ENCODE measurements at regions not wholly inside any gene's neighbourhood (a gene's known extent, or its start where the extent isn't known, plus 50 kb on each side); places are given as distances from the start of the nearest gene placed in this dataset.

DNA sequence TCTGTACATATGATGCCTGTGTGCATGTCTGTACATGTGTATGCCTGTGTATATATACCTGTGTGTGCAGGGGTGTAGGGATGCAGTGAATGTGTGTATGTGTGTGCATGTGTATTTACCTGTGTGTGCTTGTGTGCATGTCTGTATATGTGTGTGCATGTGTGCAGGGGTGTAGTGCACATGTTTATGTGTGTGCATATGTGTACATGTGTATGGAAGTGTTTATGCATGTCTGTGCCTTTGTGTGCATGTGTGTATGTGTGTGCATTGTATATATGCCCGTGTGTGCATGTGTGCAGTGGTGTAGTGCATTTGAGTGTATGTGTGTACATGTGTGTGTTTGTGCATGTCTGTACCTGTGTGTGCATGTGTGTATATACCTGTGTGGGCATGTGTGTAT, 51.0 kb upstream of the TMEM18 start:
- Mint-ChIP-seq H3K9me3 (ENCODE audit: insufficient read depth) (no peaks in the 10 kb centered on the region), H3K4me3 (no peak overlapping the region), H3K27me3 (peaks cover 42% of the 10 kb centered on the region), H3K4me1 (peaks cover 9% of the 10 kb centered on the region), H3K27ac (no peak overlapping the region)
- Histone ChIP-seq H3K4me1 (ENCODE audit: control insufficient read depth in 2 of 2, insufficient read depth in 2 of 2, low read length in 2 of 2) (no peaks in the 10 kb centered on the region), H2AFZ (ENCODE audit: insufficient read depth, low read depth, low read length, poor library complexity, severe bottlenecking) (no peak overlapping the region), H3K79me2 (ENCODE audit: control insufficient read depth, insufficient read depth, low read length) (no peaks in the 10 kb centered on the region), H3K9me3 (ENCODE audit: control extremely low read depth in 1 of 3, control insufficient read depth in 2 of 3, insufficient read depth in 1 of 3, low read length in 2 of 3) (no peaks in the 10 kb centered on the region), H3K27ac (ENCODE audit: low read length in 2 of 2) (no peak overlapping the region), H4K20me1 (ENCODE audit: control insufficient read depth, insufficient read depth, low read length, poor library complexity, severe bottlenecking) (no peaks in the 10 kb centered on the region), H3K9ac (ENCODE audit: low read length) (no peak overlapping the region), H3K4me2 (replicated peaks; ENCODE audit: low read depth, low read length, poor library complexity, severe bottlenecking) (no peak overlapping the region), H3K27me3 (replicated peaks in 1 of 4; ENCODE audit: control extremely low read depth in 1 of 4, control insufficient read depth in 3 of 4, insufficient read depth in 4 of 4, low read length in 3 of 4) (peaks cover 0 to 15% (median 6%) of the 10 kb centered on the region in 4 experiments), H3K36me3 (replicated peaks in 1 of 2; ENCODE audit: control extremely low read depth in 1 of 2, control insufficient read depth in 1 of 2, extremely low read depth in 1 of 2, insufficient read depth in 2 of 2, low read length in 1 of 2) (no peaks in the 10 kb centered on the region), H3K4me3 (ENCODE audit: control extremely low read depth in 1 of 5, extremely low read depth in 1 of 5, insufficient read depth in 1 of 5, low read depth in 2 of 5, low read length in 4 of 5) (no peak overlapping the region)
- intact Hi-C loops (cut with micrococcal nuclease) = no loop called here
- TF ChIP-seq, protein P1, sequence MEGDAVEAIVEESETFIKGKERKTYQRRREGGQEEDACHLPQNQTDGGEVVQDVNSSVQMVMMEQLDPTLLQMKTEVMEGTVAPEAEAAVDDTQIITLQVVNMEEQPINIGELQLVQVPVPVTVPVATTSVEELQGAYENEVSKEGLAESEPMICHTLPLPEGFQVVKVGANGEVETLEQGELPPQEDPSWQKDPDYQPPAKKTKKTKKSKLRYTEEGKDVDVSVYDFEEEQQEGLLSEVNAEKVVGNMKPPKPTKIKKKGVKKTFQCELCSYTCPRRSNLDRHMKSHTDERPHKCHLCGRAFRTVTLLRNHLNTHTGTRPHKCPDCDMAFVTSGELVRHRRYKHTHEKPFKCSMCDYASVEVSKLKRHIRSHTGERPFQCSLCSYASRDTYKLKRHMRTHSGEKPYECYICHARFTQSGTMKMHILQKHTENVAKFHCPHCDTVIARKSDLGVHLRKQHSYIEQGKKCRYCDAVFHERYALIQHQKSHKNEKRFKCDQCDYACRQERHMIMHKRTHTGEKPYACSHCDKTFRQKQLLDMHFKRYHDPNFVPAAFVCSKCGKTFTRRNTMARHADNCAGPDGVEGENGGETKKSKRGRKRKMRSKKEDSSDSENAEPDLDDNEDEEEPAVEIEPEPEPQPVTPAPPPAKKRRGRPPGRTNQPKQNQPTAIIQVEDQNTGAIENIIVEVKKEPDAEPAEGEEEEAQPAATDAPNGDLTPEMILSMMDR (IDR thresholded peaks at IDR 0.05) = no peak
- TF ChIP-seq EZH2 (IDR thresholded peaks at IDR 0.05; ENCODE audit: borderline replicate concordance, insufficient read depth, low read depth, low read length, poor library complexity, severe bottlenecking) = no peak
- ATAC-seq (ENCODE audit: low read depth) (no peak), DNase-seq (no peak)
- ChIA-PET POLR2A (no interaction called here), CTCF (no interaction called here)
- 88% methylated on average over 1 of the region's 1 CpG for WGBS (ENCODE audit: insufficient coverage)

DNA sequence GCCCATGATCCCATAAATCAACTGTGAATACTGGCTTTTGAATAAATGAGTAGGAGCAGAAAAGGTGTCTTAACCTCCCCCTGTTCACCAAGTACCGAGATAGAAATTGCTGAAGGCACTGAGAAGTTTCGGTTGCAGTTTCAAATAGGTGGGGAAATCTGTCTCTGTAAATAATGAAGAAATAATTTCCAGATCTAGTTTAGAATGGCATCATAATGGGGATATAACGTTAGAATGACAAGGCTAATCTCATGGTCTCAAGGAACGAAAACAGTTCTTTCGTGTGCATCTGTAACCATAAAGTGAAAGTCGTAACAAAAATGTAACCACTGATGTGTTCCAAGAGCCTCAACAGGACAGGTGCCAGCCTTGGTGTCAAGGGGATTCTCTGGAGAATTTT, 49.9 kb upstream of the TMEM18 start:
- Histone ChIP-seq H3K79me2 (ENCODE audit: control insufficient read depth, insufficient read depth, low read length) (no peaks in the 10 kb centered on the region), H4K20me1 (ENCODE audit: control insufficient read depth, insufficient read depth, low read length, poor library complexity, severe bottlenecking) (no peaks in the 10 kb centered on the region), H2AFZ (ENCODE audit: insufficient read depth, low read depth, low read length, poor library complexity, severe bottlenecking) (no peak overlapping the region), H3K4me3 (ENCODE audit: control extremely low read depth in 1 of 5, extremely low read depth in 1 of 5, insufficient read depth in 1 of 5, low read depth in 2 of 5, low read length in 4 of 5) (no peak overlapping the region), H3K4me1 (ENCODE audit: control insufficient read depth in 2 of 2, insufficient read depth in 2 of 2, low read length in 2 of 2) (no peaks in the 10 kb centered on the region), H3K9me3 (ENCODE audit: control extremely low read depth in 1 of 3, control insufficient read depth in 2 of 3, insufficient read depth in 1 of 3, low read length in 2 of 3) (no peaks in the 10 kb centered on the region), H3K27me3 (replicated peaks in 1 of 4; ENCODE audit: control extremely low read depth in 1 of 4, control insufficient read depth in 3 of 4, insufficient read depth in 4 of 4, low read length in 3 of 4) (peaks cover 0 to 15% (median 6%) of the 10 kb centered on the region in 4 experiments), H3K36me3 (replicated peaks in 1 of 2; ENCODE audit: control extremely low read depth in 1 of 2, control insufficient read depth in 1 of 2, extremely low read depth in 1 of 2, insufficient read depth in 2 of 2, low read length in 1 of 2) (no peaks in the 10 kb centered on the region), H3K4me2 (replicated peaks; ENCODE audit: low read depth, low read length, poor library complexity, severe bottlenecking) (no peak overlapping the region), H3K9ac (ENCODE audit: low read length) (no peak overlapping the region), H3K27ac (ENCODE audit: low read length in 2 of 2) (no peak overlapping the region)
- intact Hi-C loops (cut with micrococcal nuclease) = no loop called here
- TF ChIP-seq, protein P1 (IDR thresholded peaks at IDR 0.05) = no peak
- no peak for TF ChIP-seq EZH2 (IDR thresholded peaks at IDR 0.05; ENCODE audit: borderline replicate concordance, insufficient read depth, low read depth, low read length, poor library complexity, severe bottlenecking)
- POLR2A ChIA-PET = no interaction called here
- ATAC-seq (ENCODE audit: low read depth) = no peak
- CTCF ChIA-PET = no interaction called here
- no peak for DNase-seq
- WGBS (ENCODE audit: insufficient coverage) = 46% methylated on average over 6 of the region's 6 CpGs
- Mint-ChIP-seq H3K9me3 (ENCODE audit: insufficient read depth) (no peaks in the 10 kb centered on the region), H3K27me3 (peaks cover 46% of the 10 kb centered on the region), H3K4me1 (peaks cover 9% of the 10 kb centered on the region), H3K4me3 (no peak overlapping the region), H3K27ac (no peak overlapping the region)
